HUDEP-2 (cell line): ENCODE measurements at regions not wholly inside any gene's neighbourhood (a gene's known extent, or its start where the extent isn't known, plus 50 kb on each side); places are given as distances from the start of the nearest gene placed in this dataset.

Experiments
- DNase-seq, 76 experiments: peaks; one replicate each; lab custom pipeline; 2025; ENCODE audit not compliant: unreplicated experiment in 76 of 76; lab: John Stamatoyannopoulos, UW

DNA sequence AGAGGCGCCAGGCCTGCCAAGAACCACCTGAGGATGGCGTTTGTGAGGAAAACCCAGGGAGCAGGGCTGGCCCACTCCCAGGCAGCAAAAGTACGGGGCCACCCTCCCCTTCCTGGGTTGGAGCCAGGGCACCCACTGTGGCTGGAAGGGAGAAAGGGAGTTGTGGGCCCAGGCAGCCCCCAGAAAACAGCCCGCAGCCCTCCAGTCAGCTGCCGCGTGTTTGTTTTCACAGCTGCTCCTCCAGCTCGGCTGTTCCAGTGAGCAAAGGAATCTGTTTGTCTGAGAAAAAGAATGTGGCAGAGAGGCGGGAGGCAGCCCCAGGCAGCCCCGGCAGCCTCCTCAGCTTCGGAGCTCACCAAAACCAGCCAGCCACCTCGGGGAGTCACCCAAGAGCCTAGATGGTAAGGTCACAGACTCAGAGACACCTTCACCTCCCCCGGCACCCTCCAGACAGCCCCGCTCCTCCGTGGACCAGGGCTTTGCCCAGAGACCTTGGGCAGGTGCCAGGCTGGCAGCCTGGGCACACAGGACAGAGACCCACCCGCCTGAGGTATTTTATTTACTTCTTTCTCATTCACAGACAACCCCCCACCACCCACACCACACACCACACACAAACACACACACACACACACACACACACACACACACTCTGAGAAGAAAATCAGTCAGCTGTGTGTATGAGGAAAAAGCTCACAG lies 338.1 kb downstream of the BCOR start:
- DNase-seq = no peak

DNA sequence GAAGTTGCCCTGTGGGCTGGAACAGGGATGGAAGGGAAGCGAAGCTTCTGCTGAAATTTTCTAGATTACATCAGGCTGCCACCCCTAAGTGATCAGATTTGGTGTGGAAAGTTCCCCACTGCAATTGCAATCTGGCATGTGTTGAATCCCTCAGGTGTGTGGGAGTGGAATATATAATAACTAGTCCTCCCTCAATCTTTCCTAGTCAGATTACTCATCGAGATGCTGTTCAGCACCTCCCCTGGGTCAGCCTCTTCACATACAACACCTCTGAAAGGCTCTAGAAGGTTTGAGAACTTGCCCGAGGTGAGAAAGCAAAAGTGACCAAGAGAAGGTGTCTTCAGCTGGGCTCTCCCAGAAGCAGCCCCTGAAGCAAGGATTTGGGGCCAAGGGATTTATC lies 336.8 kb downstream of the BCOR start:
- DNase-seq = no peak

DNA sequence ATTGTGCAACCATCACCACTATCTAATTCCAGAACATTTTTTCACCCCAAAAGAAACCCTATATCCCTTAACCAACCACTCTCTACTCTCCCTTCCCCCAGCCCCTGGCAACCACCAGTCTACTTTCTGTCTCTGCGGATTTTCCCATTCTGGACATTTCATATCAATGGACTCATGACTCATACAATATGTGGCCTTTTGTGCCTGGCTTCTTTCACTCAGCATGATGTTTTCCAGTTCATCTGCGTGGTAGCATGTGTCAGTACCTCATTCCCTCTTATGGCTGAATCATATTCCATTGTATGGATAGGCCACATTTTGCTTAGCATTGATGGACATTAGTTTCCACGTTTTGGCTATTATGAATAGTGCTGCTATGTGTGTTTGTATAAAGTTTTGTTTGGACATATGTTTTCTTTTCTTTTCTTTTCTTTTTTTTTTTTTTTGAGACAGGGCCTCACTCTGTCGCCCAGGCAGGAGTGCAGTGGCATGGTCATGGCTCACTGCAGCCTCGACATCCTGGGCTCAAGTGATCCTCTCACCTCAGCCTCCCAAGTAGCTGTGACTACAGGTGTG lies 335.4 kb downstream of the BCOR start:
- DNase-seq = no peak

DNA sequence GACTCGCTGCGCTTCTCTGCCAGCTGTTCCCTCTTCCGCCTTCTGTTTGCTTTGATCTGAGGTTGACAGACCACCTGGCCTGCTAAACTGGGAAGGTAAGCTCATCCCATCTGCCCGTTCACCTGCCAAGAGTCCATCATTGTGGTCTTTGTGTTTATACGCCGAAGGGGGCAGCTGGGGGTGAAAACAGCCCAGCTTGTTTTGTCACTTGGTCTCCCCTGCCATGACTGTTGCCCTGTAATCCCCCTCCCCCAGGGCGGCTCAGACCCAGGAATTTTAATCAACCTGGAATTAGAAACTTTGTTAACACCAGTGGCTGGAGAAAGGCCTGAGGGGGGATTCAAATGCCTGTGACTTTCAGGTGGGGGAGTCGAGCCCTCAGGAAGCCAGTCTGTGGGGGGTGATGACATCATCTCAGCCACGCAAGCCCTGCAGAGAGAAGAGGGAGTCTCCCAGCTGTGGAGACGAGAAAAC lies 333.3 kb downstream of the BCOR start:
- no peak for DNase-seq

DNA sequence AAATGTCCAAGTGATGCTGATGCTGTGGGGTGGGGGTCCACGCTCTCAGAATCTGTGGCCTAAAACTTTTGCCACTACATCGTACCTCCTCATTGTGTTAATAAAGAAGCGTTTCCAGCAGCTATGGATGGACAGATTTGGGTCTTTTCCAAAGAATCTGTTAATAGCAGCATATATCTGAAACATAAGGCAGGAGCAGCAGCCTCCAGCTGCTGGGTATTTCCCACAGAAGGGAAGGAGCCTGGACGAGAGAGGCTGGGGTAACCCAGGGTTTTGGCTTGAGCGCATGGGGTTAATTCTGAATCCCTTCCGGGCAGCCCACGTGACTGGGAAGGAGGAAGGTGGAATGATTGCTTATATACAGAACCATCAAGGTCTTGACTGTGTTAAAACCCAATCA lies 332.4 kb downstream of the BCOR start:
- no peak for DNase-seq

DNA sequence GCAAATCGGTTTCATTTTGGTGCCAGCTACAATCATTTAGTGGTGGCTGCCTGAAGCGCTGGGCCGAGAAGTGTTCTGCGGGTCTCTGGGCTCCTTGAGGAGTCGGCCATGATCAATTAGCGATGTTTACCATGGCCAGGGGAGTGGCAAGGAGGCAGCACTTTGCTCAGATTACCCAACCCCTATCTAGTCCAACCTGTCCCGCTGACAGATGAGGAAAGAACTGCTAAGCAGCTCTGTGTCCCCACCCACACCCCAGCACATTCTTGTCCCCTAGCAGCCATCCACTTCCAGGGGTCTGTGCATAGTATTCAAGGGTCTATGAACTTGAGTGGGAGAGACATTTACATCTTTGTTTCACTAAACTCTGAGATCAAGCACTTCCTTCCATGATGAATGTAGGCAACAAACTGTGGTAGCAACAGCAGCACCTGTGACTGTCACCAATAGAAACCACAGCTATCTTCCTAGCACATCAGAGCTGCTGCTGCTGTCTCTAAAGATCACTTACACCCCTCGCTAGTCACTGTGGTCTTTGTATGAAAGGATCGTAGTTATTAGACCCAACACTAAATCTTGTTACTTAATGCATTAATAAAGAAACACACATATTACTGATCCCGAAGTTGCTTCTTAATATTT lies 331.6 kb downstream of the BCOR start:
- DNase-seq = no peak

DNA sequence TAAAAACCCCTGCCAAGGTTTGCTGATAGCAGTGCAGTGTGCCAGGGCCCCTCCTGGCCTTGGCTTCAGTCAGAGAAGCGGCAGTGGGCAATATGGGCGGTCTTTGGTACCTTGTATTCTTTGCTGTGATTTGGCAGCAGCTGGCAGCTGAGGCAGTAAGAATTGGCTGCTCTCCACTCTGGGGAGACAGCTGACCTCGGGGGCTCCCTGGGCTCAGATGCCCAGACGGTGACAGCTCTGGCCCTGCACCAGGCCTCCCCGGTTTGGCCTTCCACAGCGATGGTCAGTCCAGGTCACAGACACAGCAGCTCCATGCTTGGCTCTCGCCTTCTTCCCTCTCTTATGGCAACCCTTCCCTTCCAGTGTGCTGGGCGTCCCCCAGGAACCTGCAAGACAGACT lies 330.9 kb downstream of the BCOR start:
- no peak for DNase-seq

DNA sequence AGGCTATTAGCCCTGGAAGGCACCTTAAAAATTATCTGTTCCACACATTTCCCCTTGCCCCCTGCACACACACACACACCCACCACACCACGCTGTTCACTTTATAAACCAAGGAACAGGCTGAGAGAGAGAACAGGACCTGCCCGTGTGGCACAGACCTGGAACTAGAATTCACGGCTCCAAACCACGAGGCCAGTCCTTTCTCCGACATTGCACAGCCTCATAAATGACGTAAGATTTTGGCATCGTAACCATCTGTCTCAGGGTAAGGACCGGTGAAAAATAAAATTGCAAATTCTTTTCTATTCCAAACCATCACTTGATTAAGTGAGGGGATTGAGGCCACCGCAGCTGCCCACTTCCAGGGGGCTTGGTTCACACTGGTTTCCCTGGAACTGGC lies 330.3 kb downstream of the BCOR start:
- DNase-seq = no peak

DNA sequence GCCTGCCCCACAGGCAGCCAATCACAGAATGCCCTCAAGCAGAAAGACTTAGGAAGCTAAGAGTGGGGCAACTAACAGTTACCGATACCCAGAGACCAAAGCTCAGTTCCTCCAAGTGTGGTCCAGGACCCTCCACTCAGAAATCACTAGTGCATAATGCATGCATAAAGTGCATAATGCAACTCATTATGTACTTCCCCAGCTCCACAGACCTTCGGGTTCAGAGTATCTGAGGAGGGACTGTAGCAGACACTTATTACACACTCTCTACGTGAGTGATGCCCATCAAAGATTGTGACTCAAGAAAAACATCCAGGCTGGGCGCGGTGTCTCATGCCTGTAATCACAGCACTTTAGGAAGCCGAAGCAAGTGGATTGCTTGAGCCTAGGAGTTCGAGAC lies 328.0 kb downstream of the BCOR start:
- no peak for DNase-seq

DNA sequence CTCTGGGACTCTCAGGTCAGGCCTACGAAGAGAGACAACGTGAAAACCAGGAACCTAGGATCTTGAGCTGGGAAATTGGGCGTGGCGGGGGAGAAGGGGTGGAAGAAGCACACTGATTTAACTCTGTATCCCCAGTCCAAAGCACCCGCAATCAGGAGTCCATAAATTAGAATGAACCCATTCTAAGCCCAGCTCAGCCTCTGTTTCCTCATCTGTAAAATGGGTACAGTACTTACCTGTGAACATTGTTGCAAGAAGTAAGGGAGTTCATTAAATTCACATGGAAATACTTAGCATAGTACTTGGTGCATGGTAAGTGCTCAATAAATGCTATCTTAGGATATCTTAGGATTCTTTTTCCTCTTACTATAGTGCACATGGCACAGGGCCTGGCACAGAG lies 326.7 kb downstream of the BCOR start:
- DNase-seq = no peak

DNA sequence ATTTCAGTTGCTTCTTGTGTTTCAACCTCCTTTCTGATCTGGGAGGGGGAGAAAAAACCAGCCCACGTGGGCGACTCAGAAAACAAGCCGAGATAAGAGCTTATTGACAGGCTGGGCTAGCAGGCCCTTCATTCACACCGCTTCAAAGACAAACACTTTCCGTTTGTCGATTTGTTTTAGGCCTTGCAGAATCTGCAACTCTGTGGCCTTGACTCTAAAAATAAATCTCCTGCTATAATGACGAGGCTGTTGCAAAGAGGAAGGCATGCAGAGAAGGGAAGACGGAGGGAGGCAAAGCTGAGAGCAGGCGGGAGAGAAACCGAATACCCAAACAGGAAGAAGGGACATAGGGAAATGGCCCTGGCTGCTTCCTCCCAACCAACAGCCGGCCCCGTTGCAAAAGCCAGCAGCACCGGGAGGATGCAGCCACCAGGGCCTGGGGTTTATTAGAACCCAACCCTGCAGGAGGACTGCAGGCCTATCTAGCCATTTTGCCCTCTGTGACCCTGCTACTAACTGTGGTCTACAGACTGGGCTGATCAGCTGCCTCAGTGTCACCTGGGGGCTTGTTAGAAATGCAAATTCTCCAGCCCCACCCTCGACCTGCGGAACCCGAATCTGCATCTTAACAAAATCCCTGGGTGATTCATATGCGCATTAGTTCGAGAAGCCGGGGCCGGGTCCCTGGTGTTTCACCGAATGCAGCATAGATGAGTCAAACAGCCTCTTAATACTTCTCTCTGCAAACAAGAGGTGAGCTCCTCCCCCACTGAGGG lies 325.5 kb downstream of the BCOR start:
- DNase-seq = no peak

DNA sequence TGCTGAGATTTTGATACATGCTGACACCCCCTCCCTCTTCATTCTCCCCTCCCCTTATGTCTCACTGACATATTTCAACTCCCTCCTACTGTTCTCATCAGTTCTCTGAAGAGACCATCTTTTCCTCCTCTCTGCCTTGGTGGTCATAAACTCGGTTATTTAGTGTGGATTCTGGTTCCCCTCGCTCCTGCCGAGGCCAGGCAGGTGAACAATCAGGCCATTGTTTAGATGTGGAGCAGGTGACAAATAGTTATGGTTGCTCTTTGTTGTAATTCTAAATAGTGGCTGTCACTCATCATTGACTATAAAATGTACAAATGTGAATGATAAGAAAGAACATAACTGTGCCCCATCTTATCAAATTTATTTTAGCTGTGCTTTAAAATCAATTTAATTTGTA lies 324.6 kb downstream of the BCOR start:
- DNase-seq = no peak

DNA sequence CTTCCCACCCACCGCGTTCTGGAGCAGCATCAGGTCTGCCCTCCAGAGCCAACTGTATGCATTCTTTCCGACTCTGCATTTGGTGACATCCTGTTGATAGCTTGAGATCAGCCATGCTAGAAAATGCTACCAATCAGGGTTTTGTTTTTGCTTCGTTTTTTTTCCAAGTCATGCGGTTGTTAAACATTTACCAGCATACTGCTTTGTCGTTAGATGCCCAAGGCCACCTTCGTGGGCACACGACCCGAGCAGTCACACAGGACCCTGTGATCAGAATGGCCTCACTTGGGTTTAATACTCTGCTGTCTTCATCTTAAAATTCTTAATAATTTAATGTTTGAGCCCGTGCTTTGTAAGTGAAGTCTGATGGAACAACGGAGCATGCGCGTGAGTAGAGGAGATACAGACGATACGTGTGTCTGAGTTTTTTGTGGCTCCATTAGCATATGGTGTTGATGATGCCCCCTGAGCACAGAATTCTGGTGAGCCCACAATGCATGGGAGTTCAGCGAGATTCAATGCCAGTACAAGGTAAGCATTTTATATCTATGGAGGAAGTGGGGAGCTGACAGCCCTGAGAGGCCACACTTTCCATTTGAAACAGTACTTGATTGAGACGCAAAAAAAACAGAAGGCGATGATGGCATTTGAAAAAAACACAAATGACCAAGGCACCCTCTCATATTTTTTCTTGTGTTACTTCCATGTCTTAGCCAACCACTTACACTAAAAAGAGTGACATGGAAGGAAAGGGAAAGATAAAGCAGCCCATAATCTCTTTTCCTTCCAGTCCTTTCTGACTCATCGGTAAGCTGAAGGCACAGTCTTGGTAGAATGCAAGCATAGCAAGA lies 323.6 kb downstream of the BCOR start:
- no peak for DNase-seq

DNA sequence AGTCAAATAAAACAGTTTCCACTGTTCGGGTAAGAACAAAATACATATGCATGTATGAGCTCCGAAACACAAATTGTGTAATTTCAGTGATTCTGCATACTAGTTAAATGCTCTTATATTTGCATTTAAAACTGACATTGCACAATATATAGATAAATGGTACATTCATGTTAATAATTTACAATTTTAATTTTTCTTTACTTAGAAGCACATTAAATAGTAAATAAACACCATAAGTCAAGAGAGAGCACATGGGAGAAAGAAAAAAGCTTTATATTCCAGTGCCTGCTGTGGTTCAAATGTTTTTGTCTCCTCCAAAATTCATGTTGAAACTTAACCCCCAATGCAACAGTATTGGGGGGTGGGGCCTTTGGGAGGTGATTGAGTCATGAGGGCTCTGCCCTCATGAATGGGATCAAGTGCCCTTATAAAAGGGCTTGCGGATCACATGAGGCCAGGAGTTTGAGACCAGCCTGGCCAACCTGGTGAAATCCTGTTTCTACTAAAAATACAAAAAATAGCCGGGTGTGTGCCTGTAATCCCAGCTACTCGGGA lies 322.9 kb downstream of the BCOR start:
- DNase-seq = no peak

DNA sequence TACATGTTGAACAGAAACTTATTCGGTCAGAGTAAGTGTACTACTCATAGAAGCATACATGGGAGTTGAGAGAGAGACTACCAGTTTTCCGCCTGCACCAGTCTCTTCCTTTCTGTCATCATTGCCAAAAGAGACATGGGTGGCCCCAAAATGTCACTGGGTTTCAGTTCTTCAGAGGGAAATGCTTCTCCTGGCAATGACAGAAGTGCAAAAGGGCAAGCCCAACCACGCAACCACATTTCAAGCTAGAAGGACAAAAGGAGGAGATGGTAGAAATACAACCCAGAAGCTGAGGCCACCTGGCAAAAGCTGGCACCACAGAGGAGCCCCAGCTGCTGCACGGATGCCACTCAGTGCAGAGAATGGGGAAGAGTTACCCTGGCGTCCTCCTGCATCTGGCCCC lies 320.1 kb downstream of the BCOR start:
- DNase-seq = no peak

DNA sequence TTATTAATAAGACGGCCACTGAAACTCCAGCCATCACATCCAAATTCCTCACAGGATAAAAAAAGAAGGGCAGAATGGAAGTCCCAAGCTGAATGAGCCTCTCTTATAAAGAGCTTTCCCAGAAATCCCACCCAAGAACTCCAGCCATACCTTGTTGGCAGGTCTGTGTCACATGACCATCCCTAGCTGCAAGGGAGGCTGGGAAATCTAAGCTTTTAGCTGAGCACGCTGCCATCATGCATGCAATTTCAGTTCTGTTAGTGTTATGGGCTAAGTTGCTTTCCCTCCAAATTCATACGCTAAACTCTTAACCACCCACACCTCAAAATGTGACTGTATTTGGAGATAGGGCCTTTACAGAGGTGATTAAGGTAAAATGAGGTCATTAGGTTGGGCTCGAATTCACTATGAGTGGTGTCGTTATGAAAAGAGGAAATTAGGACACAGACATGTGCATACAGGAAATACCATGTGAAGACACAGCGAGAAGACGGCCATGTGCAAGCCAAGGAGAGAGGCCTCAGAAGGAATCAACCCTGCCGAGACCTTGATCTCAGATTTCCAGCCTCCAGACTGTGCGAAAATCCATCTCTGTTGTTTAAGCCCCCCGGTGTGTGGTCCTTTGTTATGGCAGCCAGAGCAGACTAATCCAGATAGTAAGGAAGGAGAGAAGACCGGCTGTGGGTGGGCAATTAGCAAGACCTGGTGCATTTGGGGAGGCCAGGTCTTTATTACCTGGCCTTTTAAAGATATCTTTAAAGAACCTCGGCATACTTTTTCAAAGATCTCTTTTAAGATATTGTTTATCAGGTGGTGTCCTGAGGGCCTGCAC lies 317.6 kb downstream of the BCOR start:
- no peak for DNase-seq

DNA sequence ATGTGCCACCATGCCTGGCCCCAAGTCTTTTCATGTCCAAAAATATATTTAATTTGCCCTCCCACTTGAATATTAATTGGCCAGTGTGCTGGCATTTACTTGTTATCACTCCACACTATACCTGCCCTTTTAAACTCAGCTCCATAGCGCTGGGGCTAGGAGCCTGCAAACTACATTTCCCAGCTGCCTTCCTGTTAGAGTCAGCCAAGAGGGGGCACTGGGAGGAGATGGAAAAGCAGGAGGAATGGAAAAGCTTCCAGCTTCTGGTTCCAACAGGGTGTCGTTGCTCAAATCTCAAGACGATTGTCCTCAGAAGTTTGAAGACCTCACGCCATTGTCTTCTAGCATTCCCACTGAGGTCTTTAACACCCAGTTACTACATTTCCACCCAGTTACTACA lies 315.5 kb downstream of the BCOR start:
- DNase-seq = no peak

DNA sequence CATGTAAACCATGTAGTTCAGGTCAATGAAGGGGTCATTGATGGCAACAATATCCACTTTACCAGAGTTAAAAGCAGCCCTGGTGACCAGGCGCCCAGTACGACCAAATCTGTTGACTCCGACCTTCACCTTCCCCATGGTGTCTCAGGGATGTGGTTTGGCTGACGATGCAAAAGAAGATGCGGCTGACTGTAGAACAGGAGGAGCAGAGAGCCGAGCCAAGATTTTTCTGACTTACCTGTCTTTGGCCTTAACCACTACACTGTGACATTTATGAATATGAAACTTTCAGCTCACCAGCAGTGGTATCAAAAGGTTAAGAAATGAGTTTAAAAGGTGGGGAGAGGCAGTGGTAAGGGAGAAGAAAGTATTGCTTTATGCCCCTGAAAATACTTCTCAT lies 309.8 kb downstream of the BCOR start:
- no peak for DNase-seq

DNA sequence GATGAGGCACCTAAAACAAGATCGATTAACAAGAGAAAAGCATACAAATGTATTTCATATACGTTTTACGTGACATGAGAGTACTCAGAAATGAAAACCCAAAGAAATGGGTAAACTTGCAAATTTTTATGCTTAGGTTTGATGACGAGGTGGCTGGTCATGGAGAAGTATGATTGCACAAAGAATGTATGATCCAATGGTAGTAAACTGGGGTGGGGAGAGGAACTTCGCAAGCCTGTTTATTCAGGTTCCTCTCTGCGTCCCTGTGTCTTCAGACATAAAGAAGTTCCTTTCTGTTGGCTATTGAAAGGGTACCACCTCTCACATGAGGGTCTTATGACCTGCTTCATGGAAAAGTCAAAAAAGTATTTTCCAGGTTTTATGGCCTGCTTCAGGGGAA lies 309.2 kb downstream of the BCOR start:
- no peak for DNase-seq
